ENCODE measurements at regions not wholly inside any gene's neighbourhood (a gene's known extent, or its start where the extent isn't known, plus 50 kb on each side); places are given as distances from the start of the nearest gene placed in this dataset.

- intact Hi-C loops (cut with micrococcal nuclease; ENCODE audit: unreplicated experiment), result no loop called here
- Histone ChIP-seq H3K4me3 (replicated peaks in 1 of 3; ENCODE audit: insufficient read depth in 1 of 3, low read depth in 2 of 3, low read length in 3 of 3) (no peak overlapping the region), H3K9ac (ENCODE audit: insufficient read depth, low read depth, low read length) (no peak overlapping the region), H3K79me2 (ENCODE audit: insufficient read depth, low read length) (no peaks in the 10 kb centered on the region), H2AFZ (ENCODE audit: low read length) (no peak overlapping the region), H3K4me1 (ENCODE audit: insufficient read depth, low read length) (no peaks in the 10 kb centered on the region), H3K27ac (ENCODE audit: extremely low read length, insufficient read depth, low read length) (no peak overlapping the region), H4K20me1 (ENCODE audit: insufficient read depth, low read length) (no peaks in the 10 kb centered on the region), H3K9me3 (ENCODE audit: low read length) (no peaks in the 10 kb centered on the region), H3K27me3 (ENCODE audit: control insufficient read depth in 1 of 2, insufficient read depth in 2 of 2, low read length in 2 of 2) (no peaks in the 10 kb centered on the region), H3K4me2 (ENCODE audit: low read depth, low read length) (no peak overlapping the region), H3K36me3 (replicated peaks in 1 of 2; ENCODE audit: control insufficient read depth in 1 of 2, insufficient read depth in 2 of 2, low read length in 2 of 2) (no peaks in the 10 kb centered on the region)
- no TSS peak for BruUV-seq (replicated peaks)
- 31% methylated on average over 3 of the region's 3 CpGs for WGBS (ENCODE audit: low lambda C conversion rate)
- no peak for DNase-seq (ENCODE audit: low spot score)
- POLR2A ChIA-PET, result no interaction called here
- FAIRE-seq, result no peak
- in situ Hi-C loops (cut with HindIII; ENCODE audit: extremely low pct_ligation_motif_present, low pct_unique_long_range_greater_than_20kb), result no loop called here
- CTCF ChIA-PET (ENCODE audit: low intra/inter-chr PET ratio, low total read pairs), result no interaction called here
- no peak for TF ChIP-seq NKX3-1 (CRISPR knock-in tag; IDR thresholded peaks at IDR 0.05)
- no peak for TF ChIP-seq ZNF850 (CRISPR knock-in tag; conservative IDR thresholded peaks at IDR 0.05)
- TF ChIP-seq MAFK (conservative IDR thresholded peaks at IDR 0.05 in 1 of 2, IDR thresholded peaks at IDR 0.05 in 1 of 2; ENCODE audit: low read length in 2 of 2), result 0 out of 4 replicates have a peak, but pooled peaks of 1 of the 2 experiments have one; percentile 4
- no peak for ATAC-seq
Observed at GRCh38 chr18:30403278-30403677, 639.3 kb downstream of the DSC3 start.

GRCh38 chr18:30387401-30387800, 655.1 kb downstream of the DSC3 start:
- in situ Hi-C loops (cut with HindIII; ENCODE audit: extremely low pct_ligation_motif_present, low pct_unique_long_range_greater_than_20kb), result no loop called here
- WGBS (ENCODE audit: low lambda C conversion rate), result 0% methylated on average over 2 of the region's 2 CpGs

More at GRCh38 chr18:30387401-30387800, 655.1 kb downstream of the DSC3 start:
- BruUV-seq (replicated peaks), result no TSS peak
- no peaks in the 10 kb centered on the region; a peak in 1 of 5 replicates for H3K27me3 ChIP-seq (ENCODE audit: control insufficient read depth in 1 of 2, insufficient read depth in 2 of 2, low read length in 2 of 2)
- no peak overlapping the region for H3K9ac ChIP-seq (ENCODE audit: insufficient read depth, low read depth, low read length)
- FAIRE-seq (no peak), DNase-seq (ENCODE audit: low spot score) (no peak), ATAC-seq (no peak)
- no peak overlapping the region for H3K4me3 ChIP-seq (replicated peaks in 1 of 3; ENCODE audit: insufficient read depth in 1 of 3, low read depth in 2 of 3, low read length in 3 of 3)
- no peaks in the 10 kb centered on the region for H3K9me3 ChIP-seq (ENCODE audit: low read length)
- H3K4me1 ChIP-seq (ENCODE audit: insufficient read depth, low read length), result no peaks in the 10 kb centered on the region
- ChIA-PET CTCF (ENCODE audit: low intra/inter-chr PET ratio, low total read pairs) (no interaction called here), POLR2A (no interaction called here)
- intact Hi-C loops (cut with micrococcal nuclease; ENCODE audit: unreplicated experiment), result no loop called here
- no peak for TF ChIP-seq ZNF143 (CRISPR knock-in tag; IDR thresholded peaks at IDR 0.05)
- TF ChIP-seq POLR2G (IDR thresholded peaks at IDR 0.05; ENCODE audit: low read depth, low read length), result no peak
- no peak for TF ChIP-seq EED (CRISPR knock-in tag; IDR thresholded peaks at IDR 0.05)
- H3K36me3 ChIP-seq (replicated peaks in 1 of 2; ENCODE audit: control insufficient read depth in 1 of 2, insufficient read depth in 2 of 2, low read length in 2 of 2), result no peaks in the 10 kb centered on the region
- H3K27ac ChIP-seq (ENCODE audit: extremely low read length, insufficient read depth, low read length), result no peak overlapping the region
- H4K20me1 ChIP-seq (ENCODE audit: insufficient read depth, low read length), result no peaks in the 10 kb centered on the region
- H3K79me2 ChIP-seq (ENCODE audit: insufficient read depth, low read length), result no peaks in the 10 kb centered on the region
- no peak overlapping the region for H2AFZ ChIP-seq (ENCODE audit: low read length)
- H3K4me2 ChIP-seq (ENCODE audit: low read depth, low read length), result no peak overlapping the region
